ENCODE measurements at regions not wholly inside any gene's neighbourhood (a gene's known extent, or its start where the extent isn't known, plus 50 kb on each side); places are given as distances from the start of the nearest gene placed in this dataset.
A peak's percentile ranks its signal among the peaks of the same experiment; 100 is the strongest.

GRCh38 chr5:159412284-159413046, 82.2 kb upstream of the IL12B start:
- H3K27me3 ChIP-seq: no peaks in the 10 kb centered on the region
- no peaks in the 10 kb centered on the region for H3K4me1 ChIP-seq
- no peak overlapping the region for H3K27ac ChIP-seq
- DNase-seq: peak in 2 of 3 donors; percentile 43 to 65
- H3K36me3 ChIP-seq: no peaks in the 10 kb centered on the region
- no peak for TF ChIP-seq POLR2A (IDR thresholded peaks at IDR 0.05)
- TF ChIP-seq CTCF (IDR thresholded peaks at IDR 0.05): no peak
- H3K4me3 ChIP-seq: no peak overlapping the region
- no peaks in the 10 kb centered on the region for H3K9me3 ChIP-seq

- H3K9me3 ChIP-seq: no peaks in the 10 kb centered on the region
- no peak for TF ChIP-seq CTCF (IDR thresholded peaks at IDR 0.05)
- no peak for TF ChIP-seq POLR2A (IDR thresholded peaks at IDR 0.05)
- H3K4me3 ChIP-seq: no peak overlapping the region
- DNase-seq: no peak
- no peaks in the 10 kb centered on the region for H3K36me3 ChIP-seq
- no peaks in the 10 kb centered on the region for H3K4me1 ChIP-seq
- H3K27ac ChIP-seq: no peak overlapping the region
- H3K27me3 ChIP-seq: no peaks in the 10 kb centered on the region
Observed at GRCh38 chr5:159414021-159414420, 83.7 kb upstream of the IL12B start.

DNA sequence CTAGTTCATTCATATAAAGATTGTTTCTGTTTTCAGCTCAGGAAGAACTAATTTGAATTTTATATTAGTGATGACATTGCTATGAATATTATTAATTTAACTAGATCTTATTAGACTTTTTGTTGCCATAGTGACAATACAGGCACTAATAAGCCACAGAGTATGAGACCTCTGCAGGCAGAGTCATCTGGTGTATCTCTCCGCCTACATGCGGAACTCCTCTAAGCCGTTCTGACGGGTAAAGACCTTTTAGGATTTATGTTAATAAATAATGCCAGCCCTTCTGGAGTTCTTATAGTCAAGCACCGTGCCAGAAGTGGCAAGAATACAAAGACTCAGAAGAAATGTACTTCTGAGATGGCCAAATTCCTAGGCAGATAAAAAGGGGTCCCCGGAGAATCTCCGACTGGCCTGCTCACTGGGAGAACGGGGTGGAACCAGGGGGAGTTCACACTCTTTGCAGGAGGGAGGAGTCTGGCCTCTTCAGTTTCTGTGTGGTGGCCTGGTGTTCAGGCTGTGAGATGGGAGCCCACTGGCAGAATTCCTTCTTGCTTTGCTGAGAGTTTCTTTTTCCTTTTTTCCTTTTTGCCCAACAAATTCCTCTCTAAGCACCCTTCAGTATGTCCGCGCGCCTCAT, 85.1 kb upstream of the IL12B start:
- Histone ChIP-seq H3K36me3 (no peaks in the 10 kb centered on the region), H3K27me3 (no peaks in the 10 kb centered on the region), H3K4me1 (no peaks in the 10 kb centered on the region), H3K4me3 (no peak overlapping the region), H3K27ac (no peak overlapping the region), H3K9me3 (no peaks in the 10 kb centered on the region)
- DNase-seq: no peak
- TF ChIP-seq CTCF (IDR thresholded peaks at IDR 0.05): no peak
- no peak for TF ChIP-seq POLR2A (IDR thresholded peaks at IDR 0.05)

GRCh38 chr5:159416438-159416837, 86.2 kb upstream of the IL12B start:
- TF ChIP-seq CTCF (IDR thresholded peaks at IDR 0.05) (no peak), POLR2A (IDR thresholded peaks at IDR 0.05) (no peak)
- Histone ChIP-seq H3K27me3 (no peaks in the 10 kb centered on the region), H3K36me3 (no peaks in the 10 kb centered on the region), H3K27ac (no peak overlapping the region), H3K9me3 (no peaks in the 10 kb centered on the region), H3K4me3 (no peak overlapping the region), H3K4me1 (no peaks in the 10 kb centered on the region)
- DNase-seq: no peak

DNA sequence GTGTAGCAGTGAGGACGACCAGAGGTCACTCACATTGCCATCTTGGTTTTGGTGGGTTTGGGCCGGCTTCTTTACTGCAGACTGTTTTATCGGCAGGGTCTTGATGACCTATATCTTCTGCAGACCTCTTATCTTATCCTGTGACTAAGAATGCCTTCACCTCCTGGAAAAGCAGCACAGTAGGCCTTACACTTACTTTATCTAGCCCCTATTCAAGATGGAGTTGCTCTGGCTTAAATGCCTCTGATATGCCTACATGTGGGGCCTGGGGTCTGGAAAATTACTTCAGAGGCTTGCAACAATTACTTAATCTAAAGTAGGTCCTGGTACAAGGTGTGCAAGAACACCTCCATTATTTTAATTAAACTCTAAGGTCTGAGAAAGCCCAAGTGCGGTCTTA, 86.9 kb upstream of the IL12B start:
- TF ChIP-seq POLR2A (IDR thresholded peaks at IDR 0.05): no peak
- TF ChIP-seq CTCF (IDR thresholded peaks at IDR 0.05): no peak
- Histone ChIP-seq H3K4me1 (no peaks in the 10 kb centered on the region), H3K4me3 (no peak overlapping the region), H3K27ac (no peak overlapping the region), H3K27me3 (no peaks in the 10 kb centered on the region), H3K9me3 (no peaks in the 10 kb centered on the region), H3K36me3 (no peaks in the 10 kb centered on the region)
- no peak for DNase-seq
